AG08396 (cell line): ENCODE measurements at regions not wholly inside any gene's neighbourhood (a gene's known extent, or its start where the extent isn't known, plus 50 kb on each side); places are given as distances from the start of the nearest gene placed in this dataset.
"Not testable (repeated sequence)": the region's sequence is repeated elsewhere in the genome, so short reads cannot be mapped to it uniquely, and the experiment has no call there.

Source experiments
- DNase-seq: peaks from one replicate; pipeline ENCODE4 v3.0.0; 2012; ENCODE audit warnings: low spot score, mixed read lengths

- no peak for DNase-seq
Measured at GRCh38 chr13:109436055-109436622, 350.2 kb downstream of the IRS2 start.

GRCh38 chr13:109431217-109431616 is 355.2 kb downstream of the IRS2 start:
- DNase-seq = no peak

GRCh38 chr13:109428146-109428545 is 358.2 kb downstream of the IRS2 start:
- no peak for DNase-seq

- no peak for DNase-seq
Measured at GRCh38 chr13:109427695-109428094, 358.7 kb downstream of the IRS2 start.

GRCh38 chr13:109427148-109427547 is 359.2 kb downstream of the IRS2 start:
- no peak for DNase-seq

GRCh38 chr13:109426690-109426990 is 359.7 kb downstream of the IRS2 start:
- DNase-seq = no peak

GRCh38 chr13:109425821-109426689 is 360.3 kb downstream of the IRS2 start:
- no peak for DNase-seq

GRCh38 chr13:109422161-109422560 is 364.2 kb downstream of the IRS2 start:
- DNase-seq = no peak

- DNase-seq = no peak
Measured at GRCh38 chr13:109419896-109420295, 366.5 kb downstream of the IRS2 start.

- DNase-seq = no peak
Measured at GRCh38 chr13:109418111-109418510, 368.3 kb downstream of the IRS2 start.

GRCh38 chr13:109416001-109416400 is 370.4 kb downstream of the IRS2 start:
- DNase-seq = no peak

GRCh38 chr13:109415057-109415456 is 371.3 kb downstream of the IRS2 start:
- DNase-seq = no peak

GRCh38 chr13:109412283-109412901 is 374.0 kb downstream of the IRS2 start:
- DNase-seq = peak; percentile 36

- no peak for DNase-seq
Measured at GRCh38 chr13:109410868-109411267, 375.5 kb downstream of the IRS2 start.

- no peak for DNase-seq
Measured at GRCh38 chr13:109408591-109409382, 377.6 kb downstream of the IRS2 start.

GRCh38 chr13:109406376-109406992 is 379.9 kb downstream of the IRS2 start:
- no peak for DNase-seq

- DNase-seq = no peak
Measured at GRCh38 chr13:109403012-109403421, 383.4 kb downstream of the IRS2 start.

- no peak for DNase-seq
Measured at GRCh38 chr13:109401891-109402290, 384.5 kb downstream of the IRS2 start.

GRCh38 chr13:109401307-109401706 is 385.1 kb downstream of the IRS2 start:
- no peak for DNase-seq

- no peak for DNase-seq
Measured at GRCh38 chr13:109400624-109401257, 385.6 kb downstream of the IRS2 start.

- no peak for DNase-seq
Measured at GRCh38 chr13:109400209-109400608, 386.2 kb downstream of the IRS2 start.

- not testable (repeated sequence) for DNase-seq
Measured at GRCh38 chr13:109398071-109398470, 388.3 kb downstream of the IRS2 start.
